KMS-11 (cell line): ENCODE measurements at regions not wholly inside any gene's neighbourhood (a gene's known extent, or its start where the extent isn't known, plus 50 kb on each side); places are given as distances from the start of the nearest gene placed in this dataset.

ENCODE experiments used
- H2AFZ ChIP-seq: fragments of 200-600 bp; sonication (generic); 2 replicates; pipeline ENCODE4 v1.6.1; 2016; ENCODE audit warnings: antibody characterized with exemption, mixed run types, low read depth
- H3K27ac ChIP-seq: fragments of 200-600 bp; sonication (generic); 2 replicates; pipeline ENCODE4 v1.6.1; 2016; ENCODE audit warnings: mild to moderate bottlenecking, mixed run types
- H3K27me3 ChIP-seq: fragments of 200-600 bp; sonication (generic); 2 replicates; pipeline ENCODE4 v1.6.1; 2017; ENCODE audit warnings: mild to moderate bottlenecking, low read depth, mixed run types, moderate library complexity; ENCODE audit not compliant: insufficient read depth
- H3K36me3 ChIP-seq: fragments of 200-600 bp; sonication (generic); 2 replicates; pipeline ENCODE4 v1.6.1; 2017; ENCODE audit warnings: mild to moderate bottlenecking, mixed run types; ENCODE audit not compliant: insufficient read depth
- H3K4me1 ChIP-seq: fragments of 200-600 bp; sonication (generic); 2 replicates; pipeline ENCODE4 v1.6.1; 2016; ENCODE audit warnings: mild to moderate bottlenecking, low read depth, mixed run types; ENCODE audit not compliant: poor library complexity, severe bottlenecking
- H3K4me2 ChIP-seq: fragments of 200-600 bp; sonication (generic); 2 replicates; pipeline ENCODE4 v1.7.0; 2016; ENCODE audit warnings: mild to moderate bottlenecking, mixed run types
- H3K4me3 ChIP-seq: fragments of 200-600 bp; sonication (generic); IDR thresholded peaks from 2 replicates; pipeline ENCODE4 v1.6.1; 2017; ENCODE audit warnings: low read depth, low read length, mixed read lengths; ENCODE audit not compliant: insufficient read depth
- H3K79me2 ChIP-seq: fragments of 200-600 bp; sonication (generic); 2 replicates; pipeline ENCODE4 v1.6.1; 2016; ENCODE audit warnings: low read depth, mixed run types; ENCODE audit not compliant: insufficient read depth
- H3K9ac ChIP-seq: fragments of 200-600 bp; sonication (generic); 2 replicates; pipeline ENCODE4 v1.6.1; 2016; ENCODE audit warnings: mild to moderate bottlenecking, mixed run types
- H4K20me1 ChIP-seq: fragments of 200-600 bp; sonication (generic); 2 replicates; pipeline ENCODE4 v1.6.1; 2016; ENCODE audit warnings: mild to moderate bottlenecking, mixed run types; ENCODE audit not compliant: insufficient read depth
- TF ChIP-seq, protein P1 (sequence below): fragments of 200-600 bp; sonication (generic); conservative IDR thresholded peaks from 2 replicates; pipeline ENCODE4 v1.6.1; 2017; ENCODE audit warnings: low read depth, mild to moderate bottlenecking, antibody characterized with exemption, low read length, moderate library complexity, mixed read lengths

GRCh38 chr1:188364927-188365449, 1536.2 kb downstream of the PLA2G4A start:
- TF ChIP-seq, protein P1, sequence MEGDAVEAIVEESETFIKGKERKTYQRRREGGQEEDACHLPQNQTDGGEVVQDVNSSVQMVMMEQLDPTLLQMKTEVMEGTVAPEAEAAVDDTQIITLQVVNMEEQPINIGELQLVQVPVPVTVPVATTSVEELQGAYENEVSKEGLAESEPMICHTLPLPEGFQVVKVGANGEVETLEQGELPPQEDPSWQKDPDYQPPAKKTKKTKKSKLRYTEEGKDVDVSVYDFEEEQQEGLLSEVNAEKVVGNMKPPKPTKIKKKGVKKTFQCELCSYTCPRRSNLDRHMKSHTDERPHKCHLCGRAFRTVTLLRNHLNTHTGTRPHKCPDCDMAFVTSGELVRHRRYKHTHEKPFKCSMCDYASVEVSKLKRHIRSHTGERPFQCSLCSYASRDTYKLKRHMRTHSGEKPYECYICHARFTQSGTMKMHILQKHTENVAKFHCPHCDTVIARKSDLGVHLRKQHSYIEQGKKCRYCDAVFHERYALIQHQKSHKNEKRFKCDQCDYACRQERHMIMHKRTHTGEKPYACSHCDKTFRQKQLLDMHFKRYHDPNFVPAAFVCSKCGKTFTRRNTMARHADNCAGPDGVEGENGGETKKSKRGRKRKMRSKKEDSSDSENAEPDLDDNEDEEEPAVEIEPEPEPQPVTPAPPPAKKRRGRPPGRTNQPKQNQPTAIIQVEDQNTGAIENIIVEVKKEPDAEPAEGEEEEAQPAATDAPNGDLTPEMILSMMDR = no peak
- no peaks in the 10 kb centered on the region for H3K4me1 ChIP-seq
- no peaks in the 10 kb centered on the region for H3K79me2 ChIP-seq
- H3K36me3 ChIP-seq = no peaks in the 10 kb centered on the region
- no peak overlapping the region for H3K27ac ChIP-seq
- H3K4me3 ChIP-seq = no peak overlapping the region
- H3K9ac ChIP-seq = no peak overlapping the region
- H3K4me2 ChIP-seq = no peak overlapping the region
- H3K27me3 ChIP-seq = no peaks in the 10 kb centered on the region
- no peaks in the 10 kb centered on the region for H4K20me1 ChIP-seq
- H2AFZ ChIP-seq = no peak overlapping the region

- H3K4me1 ChIP-seq = no peaks in the 10 kb centered on the region
- TF ChIP-seq, protein P1 = no peak
Measured at GRCh38 chr1:188365874-188366273, 1537.1 kb downstream of the PLA2G4A start.

GRCh38 chr1:188367661-188368060, 1538.9 kb downstream of the PLA2G4A start:
- H3K27ac ChIP-seq = no peak overlapping the region
- H3K4me1 ChIP-seq = no peaks in the 10 kb centered on the region
- no peaks in the 10 kb centered on the region for H3K27me3 ChIP-seq
- no peaks in the 10 kb centered on the region for H3K79me2 ChIP-seq
- H3K9ac ChIP-seq = no peak overlapping the region
- no peak overlapping the region for H3K4me2 ChIP-seq
- H2AFZ ChIP-seq = 0 out of 2 replicates have a peak overlapping the region, but pooled peaks have one; percentile 2
- TF ChIP-seq, protein P1 = no peak
- no peak overlapping the region for H3K4me3 ChIP-seq
- no peaks in the 10 kb centered on the region for H4K20me1 ChIP-seq
- H3K36me3 ChIP-seq = no peaks in the 10 kb centered on the region

More at GRCh38 chr1:188365874-188366273, 1537.1 kb downstream of the PLA2G4A start:
- Histone ChIP-seq H3K4me3 (no peak overlapping the region), H3K4me2 (no peak overlapping the region), H3K27me3 (no peaks in the 10 kb centered on the region), H4K20me1 (no peaks in the 10 kb centered on the region), H2AFZ (no peak overlapping the region), H3K79me2 (no peaks in the 10 kb centered on the region), H3K36me3 (no peaks in the 10 kb centered on the region), H3K9ac (no peak overlapping the region), H3K27ac (no peak overlapping the region)

GRCh38 chr1:188371295-188371806, 1542.6 kb downstream of the PLA2G4A start:
- Histone ChIP-seq H3K27ac (no peak overlapping the region), H3K27me3 (no peaks in the 10 kb centered on the region), H3K4me3 (no peak overlapping the region), H3K4me1 (no peaks in the 10 kb centered on the region), H3K4me2 (no peak overlapping the region), H4K20me1 (no peaks in the 10 kb centered on the region), H2AFZ (no peak overlapping the region), H3K36me3 (no peaks in the 10 kb centered on the region), H3K79me2 (no peaks in the 10 kb centered on the region), H3K9ac (no peak overlapping the region)
- TF ChIP-seq, protein P1 = no peak
